Colon (tissue), 2 donors: ENCODE measurements at regions not wholly inside any gene's neighbourhood (a gene's known extent, or its start where the extent isn't known, plus 50 kb on each side); places are given as distances from the start of the nearest gene placed in this dataset.

Experiments used
- FAIRE-seq: peaks from 2 replicates; lab custom pipeline; 2012; peaks lifted over from hg19 to GRCh38; lab: Jason Lieb, UNC
- donor health status: control.
- donor health status: control.

GRCh38 chr13:34320084-34320483, 502.1 kb downstream of the RFC3 start:
- FAIRE-seq, result no peak

GRCh38 chr13:34322014-34322742, 504.2 kb downstream of the RFC3 start:
- FAIRE-seq, result no peak

- no peak for FAIRE-seq
These were observed 504.8 kb downstream of the RFC3 start for GRCh38 chr13:34322743-34323074.

GRCh38 chr13:34335014-34336007, 517.4 kb downstream of the RFC3 start:
- FAIRE-seq, result no peak

- no peak for FAIRE-seq
These were observed 520.2 kb downstream of the RFC3 start for GRCh38 chr13:34338102-34338501.

GRCh38 chr13:34340534-34340933, 522.6 kb downstream of the RFC3 start:
- no peak for FAIRE-seq

- no peak for FAIRE-seq
These were observed 525.5 kb downstream of the RFC3 start for GRCh38 chr13:34343413-34343940.

- no peak for FAIRE-seq
These were observed 526.9 kb downstream of the RFC3 start for GRCh38 chr13:34344816-34345215.

GRCh38 chr13:34345258-34345965, 527.5 kb downstream of the RFC3 start:
- no peak for FAIRE-seq

- no peak for FAIRE-seq
These were observed 528.7 kb downstream of the RFC3 start for GRCh38 chr13:34346626-34347025.

GRCh38 chr13:34347784-34348573, 530.0 kb downstream of the RFC3 start:
- FAIRE-seq, result no peak

- FAIRE-seq, result no peak
These were observed 531.3 kb downstream of the RFC3 start for GRCh38 chr13:34349091-34349722.

GRCh38 chr13:34350671-34351070, 532.7 kb downstream of the RFC3 start:
- no peak for FAIRE-seq

GRCh38 chr13:34351134-34351533, 533.2 kb downstream of the RFC3 start:
- FAIRE-seq, result no peak

- FAIRE-seq, result no peak
These were observed 535.0 kb downstream of the RFC3 start for GRCh38 chr13:34352958-34353357.

GRCh38 chr13:34356686-34357434, 538.9 kb downstream of the RFC3 start:
- no peak for FAIRE-seq

GRCh38 chr13:34357435-34358232, 539.7 kb downstream of the RFC3 start:
- FAIRE-seq, result no peak

GRCh38 chr13:34358811-34359513, 541.0 kb downstream of the RFC3 start:
- FAIRE-seq, result no peak

- FAIRE-seq, result no peak
These were observed 542.8 kb downstream of the RFC3 start for GRCh38 chr13:34360702-34361101.
